ENCODE measurements at regions not wholly inside any gene's neighbourhood (a gene's known extent, or its start where the extent isn't known, plus 50 kb on each side); places are given as distances from the start of the nearest gene placed in this dataset.
A peak's percentile ranks its signal among the peaks of the same experiment; 100 is the strongest.
"Not testable (repeated sequence)": the region's sequence is repeated elsewhere in the genome, so short reads cannot be mapped to it uniquely, and the experiment has no call there.

GRCh38 chr16:77009453-77009852 is 181.5 kb upstream of the MON1B start:
- peak; percentile 13 for DNase-seq

GRCh38 chr16:77014441-77014840 is 176.5 kb upstream of the MON1B start:
- DNase-seq = no peak

DNA sequence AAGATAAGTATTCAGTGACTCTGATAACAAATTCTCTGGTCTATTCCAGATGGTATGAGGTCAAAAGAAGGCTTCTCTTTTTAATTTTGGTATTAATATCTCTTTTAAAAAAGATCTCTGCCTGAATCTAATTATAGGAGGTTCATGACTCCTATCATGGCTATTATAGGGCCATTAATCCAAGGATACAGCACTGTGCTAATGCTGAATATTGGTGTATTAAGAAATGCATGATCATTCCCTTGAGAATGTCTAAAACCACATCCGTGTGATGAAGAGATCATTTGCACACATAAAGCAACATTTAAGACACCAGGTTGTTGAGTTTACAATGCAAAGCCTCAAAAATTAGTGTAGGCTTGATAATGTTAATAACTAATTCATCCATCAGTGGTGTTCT is 160.4 kb upstream of the MON1B start:
- DNase-seq = no peak

- DNase-seq = no peak
Measured at GRCh38 chr16:77033516-77033915, 157.5 kb upstream of the MON1B start.

GRCh38 chr16:77035361-77035760 is 155.6 kb upstream of the MON1B start:
- no peak for DNase-seq

DNA sequence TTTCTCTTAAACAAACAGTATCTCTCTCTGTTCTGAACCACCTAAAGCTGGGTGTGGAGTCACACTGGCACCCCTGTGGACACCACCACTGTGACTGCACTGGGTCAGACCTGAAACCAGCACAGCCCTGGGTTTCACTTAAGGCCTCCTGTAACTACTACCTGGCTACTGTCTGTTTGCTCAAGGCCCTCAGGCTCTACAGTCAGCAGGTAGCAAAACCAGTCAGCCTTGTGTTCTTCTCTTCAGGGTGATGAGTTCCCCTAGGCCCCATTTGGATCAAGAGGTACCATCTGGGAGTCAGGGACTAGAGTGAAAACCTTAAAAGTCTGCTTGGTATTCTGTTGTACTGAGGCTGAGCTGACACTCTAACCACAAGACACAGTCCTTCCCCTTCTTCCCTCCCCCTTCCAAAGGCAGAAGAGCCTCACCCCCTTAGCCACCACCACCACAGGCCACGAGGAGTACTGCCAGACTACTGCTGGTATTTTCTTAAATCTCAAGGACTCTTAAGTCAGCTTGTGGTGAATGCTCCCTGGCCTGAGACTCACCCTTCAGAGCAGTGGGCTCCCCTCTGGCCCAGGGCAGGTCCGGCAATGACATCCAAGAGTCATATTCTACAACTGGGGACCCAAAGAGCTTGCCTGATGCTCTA is 153.2 kb upstream of the MON1B start:
- DNase-seq = no peak

DNA sequence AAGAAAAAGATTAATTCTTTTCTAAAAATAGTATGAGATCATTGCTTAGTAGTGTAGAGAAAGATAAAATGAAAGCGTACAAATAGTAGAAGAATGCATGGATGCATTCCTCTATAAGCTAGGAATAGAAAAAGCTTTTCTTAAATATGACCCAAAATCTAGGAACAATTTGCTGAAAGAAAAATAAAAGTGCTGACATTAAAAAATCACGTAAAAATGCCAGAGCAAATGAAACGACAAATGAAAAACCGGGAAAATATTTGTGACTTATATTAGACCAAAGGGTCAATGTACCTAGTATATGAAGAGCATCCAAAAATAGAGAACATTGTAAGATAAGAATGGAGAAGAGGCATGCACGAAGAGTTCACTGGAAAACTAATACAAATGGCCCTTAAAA is 149.5 kb upstream of the MON1B start:
- DNase-seq = no peak

DNA sequence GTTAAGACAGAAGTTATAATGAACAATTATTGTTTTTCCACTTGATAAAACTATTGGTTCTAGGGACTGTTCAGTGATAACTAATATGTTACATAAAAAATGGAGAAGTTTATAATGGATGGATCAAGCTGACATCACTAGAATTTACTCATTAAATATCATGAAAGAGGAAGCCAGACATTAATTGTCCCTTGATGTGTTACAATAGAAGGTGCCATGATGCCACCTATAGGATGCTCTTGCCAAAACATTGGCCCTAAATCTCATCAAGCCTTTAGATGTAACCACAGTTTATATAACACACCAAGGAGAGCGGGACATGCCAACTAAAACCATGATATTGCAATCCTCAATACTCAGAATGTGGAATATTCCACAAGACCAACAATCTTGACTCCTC is 147.9 kb upstream of the MON1B start:
- peak; percentile 55 for DNase-seq

GRCh38 chr16:77046206-77046605 is 144.8 kb upstream of the MON1B start:
- peak; percentile 40 for DNase-seq

- peak; percentile 3 for DNase-seq
Measured at GRCh38 chr16:77048085-77048484, 142.9 kb upstream of the MON1B start.

DNA sequence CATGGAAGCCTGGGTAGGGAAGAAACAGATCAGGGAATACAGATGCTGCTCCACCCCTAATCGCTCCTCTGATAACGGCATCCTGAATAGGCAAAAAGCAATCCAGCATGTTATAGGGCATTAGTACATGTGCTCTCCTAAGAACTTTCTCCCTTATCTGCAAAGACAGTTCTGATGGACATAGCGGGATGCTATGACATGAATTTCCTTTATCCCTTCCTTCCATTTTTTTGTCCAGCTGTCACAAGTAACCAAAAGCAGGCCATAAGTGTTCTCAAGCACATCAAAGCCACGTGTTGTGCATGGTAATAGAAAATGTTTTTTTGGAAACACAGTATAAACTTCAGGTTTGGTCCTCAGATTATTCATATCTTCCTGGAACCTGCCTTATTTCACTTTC is 141.4 kb upstream of the MON1B start:
- no peak for DNase-seq

- DNase-seq = not testable (repeated sequence)
Measured at GRCh38 chr16:77056597-77056996, 134.4 kb upstream of the MON1B start.

DNA sequence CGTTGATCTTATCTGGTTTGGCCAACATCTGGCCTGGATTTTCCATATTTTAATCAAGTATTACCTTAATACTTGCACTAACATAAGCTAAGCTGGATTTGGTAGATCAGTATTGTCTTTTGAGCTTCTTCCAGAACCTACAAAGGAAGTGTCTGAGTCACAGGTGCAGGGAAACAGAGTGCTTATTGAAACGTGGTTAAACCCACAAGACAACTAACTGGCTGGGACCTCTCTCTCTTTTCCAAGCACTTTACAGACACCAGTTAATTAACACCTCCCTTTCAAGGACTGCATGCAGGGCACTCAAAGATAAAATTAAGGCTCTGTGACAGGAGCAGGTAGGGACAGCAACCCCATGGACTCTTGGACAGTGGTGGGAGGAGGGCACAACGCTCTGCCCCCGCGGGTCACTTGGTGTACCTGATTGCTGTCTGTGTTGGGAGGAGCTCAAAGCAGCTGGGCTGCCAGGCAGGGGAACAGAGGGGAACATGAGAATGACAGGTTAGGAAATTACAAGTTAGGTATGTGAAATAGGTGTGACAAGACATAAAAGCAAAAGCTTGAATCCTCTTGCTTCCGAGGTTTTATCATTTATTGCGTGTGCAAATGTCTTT is 133.7 kb upstream of the MON1B start:
- DNase-seq = no peak

GRCh38 chr16:77059446-77059845 is 131.5 kb upstream of the MON1B start:
- no peak for DNase-seq

DNA sequence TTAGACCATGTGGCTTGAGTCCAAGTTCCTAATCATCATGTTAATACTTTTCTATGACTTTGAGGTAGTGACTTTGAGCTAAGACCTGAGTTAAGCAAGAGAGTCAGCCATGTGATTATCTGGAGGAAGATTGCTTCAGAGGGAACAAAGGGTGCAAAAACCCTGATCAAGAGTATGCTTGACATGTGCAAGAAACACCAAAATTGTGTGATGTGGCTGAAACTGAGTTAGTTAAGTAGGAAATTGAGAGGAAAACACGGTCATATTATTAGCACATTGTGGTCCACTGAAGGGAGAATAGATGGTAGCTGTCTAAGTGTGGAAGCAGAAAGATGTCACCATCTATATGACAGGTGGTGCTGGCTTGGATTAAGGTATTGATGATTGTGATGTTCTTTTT is 130.4 kb upstream of the MON1B start:
- no peak for DNase-seq

- DNase-seq = no peak
Measured at GRCh38 chr16:77062878-77063675, 127.9 kb upstream of the MON1B start.

GRCh38 chr16:77063676-77064016 is 127.3 kb upstream of the MON1B start:
- DNase-seq = no peak

- no peak for DNase-seq
Measured at GRCh38 chr16:77064037-77064436, 127.0 kb upstream of the MON1B start.

DNA sequence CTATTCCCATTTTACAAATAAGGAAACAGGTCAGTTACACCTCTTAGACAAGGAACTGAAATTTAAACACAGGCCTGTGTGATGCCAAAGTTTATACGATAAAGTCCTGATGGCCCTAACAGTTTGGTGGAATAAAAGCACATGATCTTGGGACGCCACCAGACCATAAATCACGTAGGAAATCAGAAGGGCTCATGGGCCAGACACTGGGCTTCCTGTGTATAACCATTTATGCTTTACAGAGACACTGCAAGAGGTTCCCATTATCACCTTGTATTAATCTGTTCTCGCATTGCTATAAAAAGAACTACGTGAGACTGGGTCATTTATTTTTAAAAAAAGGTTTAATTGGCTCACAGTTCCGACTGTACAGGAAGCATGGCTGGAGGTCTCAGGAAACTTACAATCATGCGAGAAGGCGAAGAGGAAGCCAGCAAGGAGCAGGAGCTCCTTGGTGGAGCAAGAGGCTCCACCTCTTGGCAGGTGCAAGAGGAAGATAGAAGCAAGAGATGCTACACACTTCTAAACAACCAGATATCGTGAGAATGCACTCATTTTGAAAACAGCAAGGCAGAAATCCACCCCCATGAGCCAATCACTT is 124.0 kb upstream of the MON1B start:
- no peak for DNase-seq

DNA sequence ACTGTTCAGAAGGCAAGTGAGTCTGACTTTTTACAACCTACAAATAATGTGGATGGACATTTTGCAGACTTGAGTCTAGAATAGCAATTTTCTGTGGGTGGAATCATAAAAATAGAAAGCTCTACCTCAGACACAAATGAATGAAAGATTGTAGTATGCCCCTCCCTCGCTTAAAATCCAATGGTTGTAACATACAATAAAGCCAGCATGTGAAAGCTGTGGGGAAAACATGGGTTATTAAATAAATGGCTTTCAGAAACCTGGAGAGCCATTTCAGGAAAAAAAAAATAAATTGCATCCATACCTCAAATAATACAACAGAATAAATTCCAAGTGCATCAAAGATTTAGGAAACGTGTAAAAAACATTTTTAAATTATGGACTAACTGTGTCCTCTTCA is 123.1 kb upstream of the MON1B start:
- DNase-seq = no peak

DNA sequence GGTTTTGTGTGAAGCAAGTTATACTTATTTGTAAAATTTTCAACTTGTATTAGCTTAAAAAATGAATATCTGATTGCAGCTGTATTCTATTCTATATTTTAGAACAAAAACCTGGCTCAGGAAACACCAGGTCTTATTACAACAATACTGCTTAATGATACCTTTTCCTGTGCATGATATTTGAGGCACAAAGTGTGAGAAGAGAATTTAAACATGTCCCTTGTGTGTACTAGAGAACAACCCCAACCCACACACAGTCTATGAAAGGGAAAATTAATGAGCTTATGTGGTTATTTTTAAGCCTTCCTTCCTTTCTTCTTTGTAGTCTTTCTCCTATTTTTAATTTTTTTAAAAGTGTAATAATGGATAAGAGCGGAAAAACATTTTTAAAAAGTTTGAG is 122.6 kb upstream of the MON1B start:
- no peak for DNase-seq

DNA sequence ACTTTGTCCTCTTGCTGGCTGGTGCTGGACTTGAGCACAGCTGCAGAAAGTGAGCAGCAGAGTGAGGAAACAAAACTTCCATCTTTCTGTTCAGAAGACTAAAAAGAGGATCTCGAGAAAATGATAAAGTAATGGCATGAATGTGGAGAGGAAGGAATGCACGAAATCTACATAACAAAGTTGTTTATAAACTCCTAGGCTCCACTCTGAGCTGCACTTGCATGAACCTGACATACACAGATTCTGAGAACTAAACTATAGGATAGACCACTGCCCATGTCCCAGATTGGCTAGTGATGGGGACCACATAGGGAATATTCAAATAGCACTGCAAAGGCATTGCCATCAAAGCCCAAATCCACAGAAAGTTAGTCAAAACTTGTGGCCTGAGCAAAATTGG is 121.1 kb upstream of the MON1B start:
- DNase-seq = no peak

GRCh38 chr16:77070683-77071082 is 120.3 kb upstream of the MON1B start:
- DNase-seq = no peak

DNA sequence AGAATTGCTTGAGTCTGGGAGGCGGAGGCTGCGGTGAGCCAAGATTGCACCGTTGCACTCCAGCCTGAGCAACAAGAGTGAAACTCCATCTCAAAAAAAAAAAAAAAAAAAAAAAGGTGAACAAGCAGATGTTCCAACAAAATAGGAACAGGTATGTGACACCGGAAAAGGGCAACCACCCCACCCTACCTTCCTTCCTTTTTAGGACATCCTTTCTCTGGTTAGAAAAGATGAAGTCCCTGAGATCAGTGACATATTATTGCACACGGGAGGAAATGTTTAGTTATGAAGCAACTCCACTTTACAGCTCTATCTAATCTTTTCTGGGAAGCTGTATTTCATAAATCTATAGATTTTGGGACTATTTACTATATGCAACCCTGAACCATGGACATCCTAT is 114.2 kb upstream of the MON1B start:
- no peak for DNase-seq

Data from NCI-H69 (cell line).